SK-N-SH treated with all-trans-retinoic acid at 6 μM for 48 hours (cell line): ENCODE measurements at regions not wholly inside any gene's neighbourhood (a gene's known extent, or its start where the extent isn't known, plus 50 kb on each side); places are given as distances from the start of the nearest gene placed in this dataset.

Experiments used
- ATAC-seq: fragments of 200-7000 bp; cut with Tn5 transposase; 3 replicates; pipeline ENCODE4 v1.9.1; 2020; ENCODE audit warnings: mild to moderate bottlenecking, moderate library complexity
- ARNTL ChIP-seq: fragments of 450-650 bp; formaldehyde crosslinking; IDR thresholded peaks from 2 replicates; pipeline ENCODE4 v1.5.0; 2020; ENCODE audit warnings: low read depth, mild to moderate bottlenecking, moderate library complexity, borderline replicate concordance
- BACH2 ChIP-seq: fragments of 250-450 bp; sonication (Bioruptor Pico); IDR thresholded peaks from 2 replicates; pipeline ENCODE4 v1.9.0; 2021; ENCODE audit warnings: mild to moderate bottlenecking, borderline replicate concordance
- CREB5 ChIP-seq: fragments of 250-450 bp; sonication (Bioruptor Pico); IDR thresholded peaks from 2 replicates; pipeline ENCODE4 v1.5.1; 2020; ENCODE audit warnings: low read depth, mild to moderate bottlenecking, moderate library complexity
- CSDC2 ChIP-seq: fragments of 250-450 bp; sonication (Bioruptor Pico); IDR thresholded peaks from 2 replicates; pipeline ENCODE4 v1.5.0; 2020; ENCODE audit warnings: mild to moderate bottlenecking, moderate library complexity
- ESRRG ChIP-seq: fragments of 250-450 bp; sonication (Bioruptor Pico); IDR thresholded peaks from 2 replicates; pipeline ENCODE4 v1.6.1; 2021; ENCODE audit warnings: mild to moderate bottlenecking
- GLIS3 ChIP-seq: fragments of 250-450 bp; sonication (Bioruptor Pico); IDR thresholded peaks from 2 replicates; pipeline ENCODE4 v1.5.0; 2020; ENCODE audit warnings: mild to moderate bottlenecking, moderate library complexity
- ISL1 ChIP-seq: fragments of 250-450 bp; sonication (Bioruptor Pico); IDR thresholded peaks from 2 replicates; pipeline ENCODE4 v2.1.2; 2022; ENCODE audit warnings: mild to moderate bottlenecking, moderate library complexity
- PATZ1 ChIP-seq: fragments of 250-450 bp; sonication (Bioruptor Pico); IDR thresholded peaks from 2 replicates; pipeline ENCODE4 v1.8.0; 2020; ENCODE audit warnings: mild to moderate bottlenecking, moderate library complexity, borderline replicate concordance
- PPARA ChIP-seq: fragments of 250-450 bp; sonication (Bioruptor Pico); IDR thresholded peaks from 2 replicates; pipeline ENCODE4 v1.5.0; 2020; ENCODE audit warnings: mild to moderate bottlenecking, borderline replicate concordance
- TCF4 ChIP-seq: fragments of 250-450 bp; sonication (Bioruptor Pico); IDR thresholded peaks from 2 replicates; pipeline ENCODE4 v1.8.0; 2021; ENCODE audit warnings: mild to moderate bottlenecking, moderate library complexity, borderline replicate concordance
- TOX ChIP-seq: fragments of 250-450 bp; sonication (Bioruptor Pico); IDR thresholded peaks from 2 replicates; pipeline ENCODE4 v1.8.0; 2021; ENCODE audit warnings: mild to moderate bottlenecking, moderate library complexity, borderline replicate concordance
- TSHZ2 ChIP-seq: fragments of 250-450 bp; sonication (Bioruptor Pico); IDR thresholded peaks from 2 replicates; pipeline ENCODE4 v1.5.0; 2020; ENCODE audit warnings: mild to moderate bottlenecking, moderate library complexity
- ZC3H10 ChIP-seq: fragments of 250-450 bp; sonication (Bioruptor Pico); IDR thresholded peaks from 2 replicates; pipeline ENCODE4 v1.5.1; 2021; ENCODE audit warnings: mild to moderate bottlenecking, moderate library complexity
- ZFP3 ChIP-seq: fragments of 250-450 bp; sonication (Bioruptor Pico); IDR thresholded peaks from 2 replicates; pipeline ENCODE4 v1.5.0; 2020; ENCODE audit warnings: mild to moderate bottlenecking, moderate library complexity
- ZNF565 ChIP-seq: fragments of 450-650 bp; formaldehyde crosslinking; conservative IDR thresholded peaks from 2 replicates; pipeline ENCODE4 v1.5.0; 2020; ENCODE audit warnings: low read depth, mild to moderate bottlenecking, moderate library complexity
- ZNF70 ChIP-seq: fragments of 450-650 bp; formaldehyde crosslinking; IDR thresholded peaks from 2 replicates; pipeline ENCODE4 v1.5.0; 2020; ENCODE audit warnings: mild to moderate bottlenecking, moderate library complexity
- ZNF8 ChIP-seq: fragments of 450-650 bp; formaldehyde crosslinking; IDR thresholded peaks from 2 replicates; pipeline ENCODE4 v1.5.0; 2020; ENCODE audit warnings: mild to moderate bottlenecking, moderate library complexity
- TF ChIP-seq, protein P1 (sequence below): fragments of 250-450 bp; sonication (Bioruptor Pico); IDR thresholded peaks from 2 replicates; pipeline ENCODE4 v1.5.1; 2021; ENCODE audit warnings: mild to moderate bottlenecking, moderate library complexity

- TF ChIP-seq PPARA (CRISPR knock-in tag) (no peak), TCF4 (CRISPR knock-in tag) (no peak), GLIS3 (CRISPR knock-in tag) (no peak), ISL1 (CRISPR knock-in tag) (no peak), ZNF565 (no peak), PATZ1 (CRISPR knock-in tag) (no peak), CREB5 (CRISPR knock-in tag) (no peak), ZNF70 (CRISPR knock-in tag) (no peak), BACH2 (CRISPR knock-in tag) (no peak), ZNF8 (CRISPR knock-in tag) (no peak), ARNTL (CRISPR knock-in tag) (no peak), TOX (CRISPR knock-in tag) (no peak), TSHZ2 (no peak)
- TF ChIP-seq, protein P1, sequence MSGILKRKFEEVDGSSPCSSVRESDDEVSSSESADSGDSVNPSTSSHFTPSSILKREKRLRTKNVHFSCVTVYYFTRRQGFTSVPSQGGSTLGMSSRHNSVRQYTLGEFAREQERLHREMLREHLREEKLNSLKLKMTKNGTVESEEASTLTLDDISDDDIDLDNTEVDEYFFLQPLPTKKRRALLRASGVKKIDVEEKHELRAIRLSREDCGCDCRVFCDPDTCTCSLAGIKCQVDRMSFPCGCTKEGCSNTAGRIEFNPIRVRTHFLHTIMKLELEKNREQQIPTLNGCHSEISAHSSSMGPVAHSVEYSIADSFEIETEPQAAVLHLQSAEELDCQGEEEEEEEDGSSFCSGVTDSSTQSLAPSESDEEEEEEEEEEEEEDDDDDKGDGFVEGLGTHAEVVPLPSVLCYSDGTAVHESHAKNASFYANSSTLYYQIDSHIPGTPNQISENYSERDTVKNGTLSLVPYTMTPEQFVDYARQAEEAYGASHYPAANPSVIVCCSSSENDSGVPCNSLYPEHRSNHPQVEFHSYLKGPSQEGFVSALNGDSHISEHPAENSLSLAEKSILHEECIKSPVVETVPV (CRISPR knock-in tag) = no peak
- TF ChIP-seq, all 23 proteins: peak for 0
- peak; percentile 42 for ATAC-seq
Measured at GRCh38 chr11:10382518-10382917, 72.5 kb upstream of the AMPD3 start.

GRCh38 chr11:10385696-10386095 is 69.4 kb upstream of the AMPD3 start:
- ATAC-seq = no peak
- TF ChIP-seq CREB5 (CRISPR knock-in tag) (no peak), ZC3H10 (CRISPR knock-in tag) (no peak), ZNF8 (CRISPR knock-in tag) (no peak), ESRRG (CRISPR knock-in tag) (no peak), ZFP3 (CRISPR knock-in tag) (no peak), CSDC2 (no peak), PATZ1 (CRISPR knock-in tag) (no peak), TCF4 (CRISPR knock-in tag) (no peak)
- TF ChIP-seq, protein P1 (CRISPR knock-in tag) = no peak
- TF ChIP-seq, all 23 proteins: peak for 0
